ENCODE measurements at regions not wholly inside any gene's neighbourhood (a gene's known extent, or its start where the extent isn't known, plus 50 kb on each side); places are given as distances from the start of the nearest gene placed in this dataset.
"Not testable (repeated sequence)": the region's sequence is repeated elsewhere in the genome, so short reads cannot be mapped to it uniquely, and the experiment has no call there.

DNA sequence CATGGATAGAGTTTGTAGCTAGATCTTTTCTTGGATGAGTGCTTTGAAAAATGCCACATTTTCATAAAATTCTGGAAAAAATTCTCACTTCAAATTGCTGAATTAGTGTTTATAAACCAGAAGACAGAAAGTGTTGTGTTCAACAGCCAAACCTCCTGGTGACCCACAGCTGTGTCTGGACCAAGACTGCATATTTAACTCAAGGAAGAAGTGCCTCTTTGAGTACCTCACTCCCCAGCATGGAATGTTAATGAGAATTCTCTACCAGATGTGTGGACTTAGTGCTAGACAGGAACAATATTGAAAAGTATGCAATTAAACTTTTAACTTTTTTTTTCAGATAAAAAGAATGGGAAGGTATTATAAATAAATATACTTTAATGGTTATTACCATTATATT, 609.3 kb downstream of the COL12A1 start:
- TF ChIP-seq, protein P1, sequence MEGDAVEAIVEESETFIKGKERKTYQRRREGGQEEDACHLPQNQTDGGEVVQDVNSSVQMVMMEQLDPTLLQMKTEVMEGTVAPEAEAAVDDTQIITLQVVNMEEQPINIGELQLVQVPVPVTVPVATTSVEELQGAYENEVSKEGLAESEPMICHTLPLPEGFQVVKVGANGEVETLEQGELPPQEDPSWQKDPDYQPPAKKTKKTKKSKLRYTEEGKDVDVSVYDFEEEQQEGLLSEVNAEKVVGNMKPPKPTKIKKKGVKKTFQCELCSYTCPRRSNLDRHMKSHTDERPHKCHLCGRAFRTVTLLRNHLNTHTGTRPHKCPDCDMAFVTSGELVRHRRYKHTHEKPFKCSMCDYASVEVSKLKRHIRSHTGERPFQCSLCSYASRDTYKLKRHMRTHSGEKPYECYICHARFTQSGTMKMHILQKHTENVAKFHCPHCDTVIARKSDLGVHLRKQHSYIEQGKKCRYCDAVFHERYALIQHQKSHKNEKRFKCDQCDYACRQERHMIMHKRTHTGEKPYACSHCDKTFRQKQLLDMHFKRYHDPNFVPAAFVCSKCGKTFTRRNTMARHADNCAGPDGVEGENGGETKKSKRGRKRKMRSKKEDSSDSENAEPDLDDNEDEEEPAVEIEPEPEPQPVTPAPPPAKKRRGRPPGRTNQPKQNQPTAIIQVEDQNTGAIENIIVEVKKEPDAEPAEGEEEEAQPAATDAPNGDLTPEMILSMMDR (IDR thresholded peaks at IDR 0.05): no peak
- Mint-ChIP-seq H3K36me3 (ENCODE audit: unreplicated experiment) (peaks cover 12% of the 10 kb centered on the region), H3K4me1 (ENCODE audit: unreplicated experiment) (peaks cover 21% of the 10 kb centered on the region), H3K9me3 (ENCODE audit: unreplicated experiment) (peaks cover 22% of the 10 kb centered on the region), H3K27me3 (ENCODE audit: unreplicated experiment) (no peaks in the 10 kb centered on the region), H3K4me3 (ENCODE audit: unreplicated experiment) (no peak overlapping the region), H3K27ac (ENCODE audit: unreplicated experiment) (peak overlapping the region; percentile 18)
- DNase-seq (ENCODE audit: extremely low spot score, unreplicated experiment): no peak

DNA sequence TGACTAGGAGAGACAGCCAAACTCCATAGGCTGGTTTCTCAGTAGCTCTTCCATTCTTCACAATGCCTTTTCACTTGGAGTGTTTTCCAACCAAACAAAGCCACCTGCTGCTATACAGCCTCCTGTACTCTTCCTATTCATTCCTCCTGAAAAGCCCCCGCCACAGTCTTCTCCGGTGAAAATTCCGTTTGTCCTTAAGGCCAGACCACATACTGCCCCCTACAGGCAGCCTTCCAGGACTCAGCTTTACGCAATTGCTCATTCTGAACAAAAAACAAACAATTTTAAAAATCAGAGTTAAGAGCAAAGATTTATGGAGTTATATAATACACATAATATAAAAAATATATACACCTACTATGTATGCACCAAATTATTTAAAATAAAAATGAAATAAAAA, 611.5 kb downstream of the COL12A1 start:
- H3K4me3 Mint-ChIP-seq (ENCODE audit: unreplicated experiment); H3K27ac Mint-ChIP-seq (ENCODE audit: unreplicated experiment); DNase-seq (ENCODE audit: extremely low spot score, unreplicated experiment); H3K27me3 Mint-ChIP-seq (ENCODE audit: unreplicated experiment): not testable (repeated sequence)
- Mint-ChIP-seq H3K36me3 (ENCODE audit: unreplicated experiment) (peaks cover 13% of the 10 kb centered on the region), H3K4me1 (ENCODE audit: unreplicated experiment) (peaks cover 11% of the 10 kb centered on the region), H3K9me3 (ENCODE audit: unreplicated experiment) (peaks cover 30% of the 10 kb centered on the region)

DNA sequence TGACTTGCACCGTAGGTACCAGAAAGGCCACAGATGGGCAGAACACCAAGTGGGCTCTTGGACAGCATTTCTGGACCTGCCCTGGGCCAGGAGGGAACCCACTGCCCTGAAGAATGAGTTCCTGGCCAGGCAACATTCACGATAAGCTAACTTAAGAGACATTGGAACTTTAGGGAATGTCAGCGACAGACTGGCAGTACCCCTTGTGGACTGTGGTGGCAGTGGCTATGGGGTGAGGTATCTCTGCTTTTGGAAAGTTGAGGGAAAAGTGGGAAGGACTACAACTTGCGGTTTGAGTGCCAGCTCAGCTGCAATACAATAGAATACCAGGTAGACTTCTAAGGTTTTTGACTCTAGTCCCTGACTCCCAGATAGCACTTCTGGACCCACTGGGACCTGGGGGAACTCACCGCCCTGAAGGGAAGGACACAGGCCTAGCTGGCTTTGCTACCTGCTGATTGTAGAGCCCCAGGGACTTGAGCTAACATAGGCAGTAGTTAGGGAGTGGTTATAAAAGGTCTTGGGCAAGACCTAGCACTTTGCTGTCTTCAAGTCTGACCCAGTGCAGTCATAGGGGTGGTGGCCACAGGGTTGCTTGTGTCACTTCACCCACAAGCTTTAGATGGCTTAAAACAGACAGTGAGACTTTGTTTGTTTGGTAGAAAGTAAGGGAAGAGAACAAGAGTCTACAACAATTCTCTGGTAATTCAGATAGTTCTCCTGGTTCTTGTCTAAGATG, 617.6 kb downstream of the COL12A1 start:
- Mint-ChIP-seq H3K27me3 (ENCODE audit: unreplicated experiment) (no peaks in the 10 kb centered on the region), H3K36me3 (ENCODE audit: unreplicated experiment) (peaks cover 10% of the 10 kb centered on the region), H3K4me1 (ENCODE audit: unreplicated experiment) (peaks cover 19% of the 10 kb centered on the region), H3K9me3 (ENCODE audit: unreplicated experiment) (peaks cover 21% of the 10 kb centered on the region), H3K27ac (ENCODE audit: unreplicated experiment) (no peak overlapping the region), H3K4me3 (ENCODE audit: unreplicated experiment) (no peak overlapping the region)
- DNase-seq (ENCODE audit: extremely low spot score, unreplicated experiment): no peak
- TF ChIP-seq, protein P1 (IDR thresholded peaks at IDR 0.05): no peak

DNA sequence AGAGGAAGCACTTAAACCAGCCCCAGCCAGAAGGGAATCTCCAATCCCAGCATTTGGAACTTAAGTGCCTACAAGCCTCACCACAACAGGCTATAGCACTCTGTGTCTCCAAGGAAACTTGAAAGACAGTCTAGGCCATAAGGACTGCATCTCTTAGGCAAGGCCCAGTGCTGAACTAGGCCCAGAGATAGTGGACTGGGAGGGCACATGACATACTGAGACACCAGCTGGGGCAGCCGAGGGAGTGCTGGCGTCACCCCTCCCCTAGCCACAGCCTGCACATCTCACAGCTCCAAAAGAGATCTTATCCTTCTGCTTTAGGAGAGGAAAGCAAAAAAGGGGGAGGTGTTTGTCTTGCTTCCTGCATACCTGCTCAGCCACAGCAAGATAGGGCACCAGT, 618.5 kb downstream of the COL12A1 start:
- H3K36me3 Mint-ChIP-seq (ENCODE audit: unreplicated experiment): peaks cover 9% of the 10 kb centered on the region
- H3K9me3 Mint-ChIP-seq (ENCODE audit: unreplicated experiment): peaks cover 16% of the 10 kb centered on the region
- H3K4me3 Mint-ChIP-seq (ENCODE audit: unreplicated experiment): no peak overlapping the region
- TF ChIP-seq, protein P1 (IDR thresholded peaks at IDR 0.05): no peak
- no peaks in the 10 kb centered on the region for H3K27me3 Mint-ChIP-seq (ENCODE audit: unreplicated experiment)
- no peak overlapping the region for H3K27ac Mint-ChIP-seq (ENCODE audit: unreplicated experiment)
- H3K4me1 Mint-ChIP-seq (ENCODE audit: unreplicated experiment): peaks cover 19% of the 10 kb centered on the region
- no peak for DNase-seq (ENCODE audit: extremely low spot score, unreplicated experiment)

DNA sequence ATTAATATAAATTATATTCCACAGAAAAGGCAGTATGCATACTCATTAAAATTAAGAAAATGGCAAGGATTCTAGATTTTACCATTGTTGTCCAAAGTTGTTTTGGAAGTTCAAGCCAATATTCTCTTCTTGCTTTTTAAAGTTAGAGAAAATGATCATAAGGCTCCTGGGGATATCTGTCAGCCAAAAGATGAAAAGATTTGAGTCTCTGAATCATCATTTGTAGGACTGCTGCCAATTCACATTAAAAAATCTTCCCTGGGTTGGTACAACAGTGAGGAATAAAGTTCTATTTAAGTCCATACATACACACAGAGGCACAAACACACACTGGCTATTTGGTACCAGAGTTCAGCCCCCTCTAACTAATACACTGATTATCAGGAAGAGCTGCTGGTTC, 620.1 kb downstream of the COL12A1 start:
- Mint-ChIP-seq H3K36me3 (ENCODE audit: unreplicated experiment) (no peaks in the 10 kb centered on the region), H3K4me1 (ENCODE audit: unreplicated experiment) (peaks cover 19% of the 10 kb centered on the region), H3K27me3 (ENCODE audit: unreplicated experiment) (no peaks in the 10 kb centered on the region), H3K27ac (ENCODE audit: unreplicated experiment) (peak overlapping the region; percentile 15), H3K9me3 (ENCODE audit: unreplicated experiment) (peaks cover 6% of the 10 kb centered on the region), H3K4me3 (ENCODE audit: unreplicated experiment) (no peak overlapping the region)
- TF ChIP-seq, protein P1 (IDR thresholded peaks at IDR 0.05): no peak
- no peak for DNase-seq (ENCODE audit: extremely low spot score, unreplicated experiment)
